ENCODE measurements at regions not wholly inside any gene's neighbourhood (a gene's known extent, or its start where the extent isn't known, plus 50 kb on each side); places are given as distances from the start of the nearest gene placed in this dataset.

DNA sequence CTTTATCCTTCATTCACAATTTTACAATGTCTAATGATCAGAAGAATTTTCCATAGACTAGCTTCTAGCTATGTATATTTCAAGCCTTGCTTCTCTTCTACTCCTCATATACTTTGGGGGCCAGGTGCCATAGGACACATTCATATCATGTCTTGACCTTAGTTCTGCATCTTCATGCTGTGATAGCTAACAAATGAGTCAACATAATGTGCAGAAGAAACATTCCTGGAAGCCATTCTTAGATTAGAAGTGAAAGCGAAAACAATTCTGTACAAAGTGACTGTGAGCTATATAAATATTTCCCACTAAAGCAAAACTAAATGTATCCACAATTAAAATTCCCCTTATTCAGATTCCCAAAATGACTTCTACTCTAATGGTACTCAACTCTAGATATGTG is 320.2 kb upstream of the NREP start (continued):
- TF ChIP-seq REST (IDR thresholded peaks at IDR 0.05; ENCODE audit: unreplicated experiment) (no peak), POLR2AphosphoS5 (IDR thresholded peaks at IDR 0.05; ENCODE audit: low read depth) (no peak), ZNF114 (CRISPR knock-in tag; IDR thresholded peaks at IDR 0.05) (no peak), CREB1 (CRISPR knock-in tag; IDR thresholded peaks at IDR 0.05; ENCODE audit: low read depth) (no peak)

GRCh38 chr5:112070022-112070421 is 313.0 kb upstream of the NREP start:
- peaks cover 6% of the 10 kb centered on the region; the same call in 2 of the 3 replicates for H3K4me1 Mint-ChIP-seq
- no peaks in the 10 kb centered on the region for H3K9me3 Mint-ChIP-seq
- Histone ChIP-seq H3K27me3 (ENCODE audit: insufficient read depth) (no peaks in the 10 kb centered on the region), H4K20me1 (replicated peaks; ENCODE audit: insufficient read depth) (no peaks in the 10 kb centered on the region), H3K4me3 (no peak overlapping the region), H3K4me2 (no peak overlapping the region), H3K27ac (ENCODE audit: low read depth) (no peak overlapping the region), H3K9me2 (ENCODE audit: insufficient read depth) (no peaks in the 10 kb centered on the region), H3F3A (replicated peaks; ENCODE audit: low read depth) (no peaks in the 10 kb centered on the region), H3K4me1 (ENCODE audit: insufficient read depth) (no peaks in the 10 kb centered on the region), H3K79me2 (replicated peaks; ENCODE audit: insufficient read depth) (no peaks in the 10 kb centered on the region), H2AFZ (peak overlapping the region; percentile 25; the same call in 1 of the 2 replicates), H3K36me3 (ENCODE audit: insufficient read depth) (no peaks in the 10 kb centered on the region)
- DNase-seq (ENCODE audit: low spot score) (peak; percentile 17), ATAC-seq (no peak)
- H3K27me3 Mint-ChIP-seq (ENCODE audit: insufficient read depth, low read depth, poor library complexity): no peaks in the 10 kb centered on the region
- H3K4me3 Mint-ChIP-seq: no peak overlapping the region
- H3K36me3 Mint-ChIP-seq (ENCODE audit: low read depth): no peaks in the 10 kb centered on the region
- H3K27ac Mint-ChIP-seq: peak overlapping the region; percentile 37; the same call in 1 of the 2 replicates
- TF ChIP-seq ZNF331 (CRISPR knock-in tag; IDR thresholded peaks at IDR 0.05; ENCODE audit: low read depth) (no peak), POLR2AphosphoS5 (IDR thresholded peaks at IDR 0.05; ENCODE audit: low read depth) (no peak), ZNF114 (CRISPR knock-in tag; IDR thresholded peaks at IDR 0.05) (no peak), ETS1 (IDR thresholded peaks at IDR 0.05) (no peak), NANOG (IDR thresholded peaks at IDR 0.05; ENCODE audit: borderline replicate concordance) (no peak), CREB1 (CRISPR knock-in tag; IDR thresholded peaks at IDR 0.05; ENCODE audit: low read depth) (no peak), JUNB (IDR thresholded peaks at IDR 0.05; ENCODE audit: unreplicated experiment) (no peak), STAT1 (IDR thresholded peaks at IDR 0.05; ENCODE audit: unreplicated experiment) (no peak), EZH2phosphoT487 (IDR thresholded peaks at IDR 0.05; ENCODE audit: unreplicated experiment) (no peak)
- TF ChIP-seq, protein P1, sequence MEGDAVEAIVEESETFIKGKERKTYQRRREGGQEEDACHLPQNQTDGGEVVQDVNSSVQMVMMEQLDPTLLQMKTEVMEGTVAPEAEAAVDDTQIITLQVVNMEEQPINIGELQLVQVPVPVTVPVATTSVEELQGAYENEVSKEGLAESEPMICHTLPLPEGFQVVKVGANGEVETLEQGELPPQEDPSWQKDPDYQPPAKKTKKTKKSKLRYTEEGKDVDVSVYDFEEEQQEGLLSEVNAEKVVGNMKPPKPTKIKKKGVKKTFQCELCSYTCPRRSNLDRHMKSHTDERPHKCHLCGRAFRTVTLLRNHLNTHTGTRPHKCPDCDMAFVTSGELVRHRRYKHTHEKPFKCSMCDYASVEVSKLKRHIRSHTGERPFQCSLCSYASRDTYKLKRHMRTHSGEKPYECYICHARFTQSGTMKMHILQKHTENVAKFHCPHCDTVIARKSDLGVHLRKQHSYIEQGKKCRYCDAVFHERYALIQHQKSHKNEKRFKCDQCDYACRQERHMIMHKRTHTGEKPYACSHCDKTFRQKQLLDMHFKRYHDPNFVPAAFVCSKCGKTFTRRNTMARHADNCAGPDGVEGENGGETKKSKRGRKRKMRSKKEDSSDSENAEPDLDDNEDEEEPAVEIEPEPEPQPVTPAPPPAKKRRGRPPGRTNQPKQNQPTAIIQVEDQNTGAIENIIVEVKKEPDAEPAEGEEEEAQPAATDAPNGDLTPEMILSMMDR (conservative IDR thresholded peaks at IDR 0.05; ENCODE audit: low read depth in 2 of 2): no peak
- TF ChIP-seq, protein P2, sequence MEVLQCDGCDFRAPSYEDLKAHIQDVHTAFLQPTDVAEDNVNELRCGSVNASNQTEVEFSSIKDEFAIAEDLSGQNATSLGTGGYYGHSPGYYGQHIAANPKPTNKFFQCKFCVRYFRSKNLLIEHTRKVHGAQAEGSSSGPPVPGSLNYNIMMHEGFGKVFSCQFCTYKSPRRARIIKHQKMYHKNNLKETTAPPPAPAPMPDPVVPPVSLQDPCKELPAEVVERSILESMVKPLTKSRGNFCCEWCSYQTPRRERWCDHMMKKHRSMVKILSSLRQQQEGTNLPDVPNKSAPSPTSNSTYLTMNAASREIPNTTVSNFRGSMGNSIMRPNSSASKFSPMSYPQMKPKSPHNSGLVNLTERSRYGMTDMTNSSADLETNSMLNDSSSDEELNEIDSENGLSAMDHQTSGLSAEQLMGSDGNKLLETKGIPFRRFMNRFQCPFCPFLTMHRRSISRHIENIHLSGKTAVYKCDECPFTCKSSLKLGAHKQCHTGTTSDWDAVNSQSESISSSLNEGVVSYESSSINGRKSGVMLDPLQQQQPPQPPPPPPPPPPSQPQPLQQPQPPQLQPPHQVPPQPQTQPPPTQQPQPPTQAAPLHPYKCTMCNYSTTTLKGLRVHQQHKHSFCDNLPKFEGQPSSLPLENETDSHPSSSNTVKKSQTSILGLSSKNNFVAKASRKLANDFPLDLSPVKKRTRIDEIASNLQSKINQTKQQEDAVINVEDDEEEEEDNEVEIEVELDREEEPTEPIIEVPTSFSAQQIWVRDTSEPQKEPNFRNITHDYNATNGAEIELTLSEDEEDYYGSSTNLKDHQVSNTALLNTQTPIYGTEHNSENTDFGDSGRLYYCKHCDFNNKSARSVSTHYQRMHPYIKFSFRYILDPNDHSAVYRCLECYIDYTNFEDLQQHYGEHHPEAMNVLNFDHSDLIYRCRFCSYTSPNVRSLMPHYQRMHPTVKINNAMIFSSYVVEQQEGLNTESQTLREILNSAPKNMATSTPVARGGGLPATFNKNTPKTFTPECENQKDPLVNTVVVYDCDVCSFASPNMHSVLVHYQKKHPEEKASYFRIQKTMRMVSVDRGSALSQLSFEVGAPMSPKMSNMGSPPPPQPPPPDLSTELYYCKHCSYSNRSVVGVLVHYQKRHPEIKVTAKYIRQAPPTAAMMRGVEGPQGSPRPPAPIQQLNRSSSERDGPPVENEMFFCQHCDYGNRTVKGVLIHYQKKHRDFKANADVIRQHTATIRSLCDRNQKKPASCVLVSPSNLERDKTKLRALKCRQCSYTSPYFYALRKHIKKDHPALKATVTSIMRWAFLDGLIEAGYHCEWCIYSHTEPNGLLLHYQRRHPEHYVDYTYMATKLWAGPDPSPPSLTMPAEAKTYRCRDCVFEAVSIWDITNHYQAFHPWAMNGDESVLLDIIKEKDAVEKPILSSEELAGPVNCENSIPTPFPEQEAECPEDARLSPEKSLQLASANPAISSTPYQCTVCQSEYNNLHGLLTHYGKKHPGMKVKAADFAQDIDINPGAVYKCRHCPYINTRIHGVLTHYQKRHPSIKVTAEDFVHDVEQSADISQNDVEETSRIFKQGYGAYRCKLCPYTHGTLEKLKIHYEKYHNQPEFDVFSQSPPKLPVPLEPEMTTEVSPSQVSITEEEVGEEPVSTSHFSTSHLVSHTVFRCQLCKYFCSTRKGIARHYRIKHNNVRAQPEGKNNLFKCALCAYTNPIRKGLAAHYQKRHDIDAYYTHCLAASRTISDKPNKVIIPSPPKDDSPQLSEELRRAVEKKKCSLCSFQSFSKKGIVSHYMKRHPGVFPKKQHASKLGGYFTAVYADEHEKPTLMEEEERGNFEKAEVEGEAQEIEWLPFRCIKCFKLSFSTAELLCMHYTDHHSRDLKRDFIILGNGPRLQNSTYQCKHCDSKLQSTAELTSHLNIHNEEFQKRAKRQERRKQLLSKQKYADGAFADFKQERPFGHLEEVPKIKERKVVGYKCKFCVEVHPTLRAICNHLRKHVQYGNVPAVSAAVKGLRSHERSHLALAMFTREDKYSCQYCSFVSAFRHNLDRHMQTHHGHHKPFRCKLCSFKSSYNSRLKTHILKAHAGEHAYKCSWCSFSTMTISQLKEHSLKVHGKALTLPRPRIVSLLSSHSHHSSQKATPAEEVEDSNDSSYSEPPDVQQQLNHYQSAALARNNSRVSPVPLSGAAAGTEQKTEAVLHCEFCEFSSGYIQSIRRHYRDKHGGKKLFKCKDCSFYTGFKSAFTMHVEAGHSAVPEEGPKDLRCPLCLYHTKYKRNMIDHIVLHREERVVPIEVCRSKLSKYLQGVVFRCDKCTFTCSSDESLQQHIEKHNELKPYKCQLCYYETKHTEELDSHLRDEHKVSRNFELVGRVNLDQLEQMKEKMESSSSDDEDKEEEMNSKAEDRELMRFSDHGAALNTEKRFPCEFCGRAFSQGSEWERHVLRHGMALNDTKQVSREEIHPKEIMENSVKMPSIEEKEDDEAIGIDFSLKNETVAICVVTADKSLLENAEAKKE (CRISPR knock-in tag; IDR thresholded peaks at IDR 0.05): no peak

All from GM23338 (cell line).